Bronchial epithelial cell (primary cell): ENCODE measurements at regions not wholly inside any gene's neighbourhood (a gene's known extent, or its start where the extent isn't known, plus 50 kb on each side); places are given as distances from the start of the nearest gene placed in this dataset.

Source experiments
- DNase-seq: peaks from one replicate; pipeline ENCODE4 v3.0.0-alpha.2; 2010; ENCODE audit warnings: low read depth
- FAIRE-seq: peaks from 2 replicates; lab custom pipeline; 2011; peaks lifted over from hg19 to GRCh38; lab: Jason Lieb, UNC
- H3K27me3 ChIP-seq: 2 replicates; pipeline ENCODE4 v1.5.1; 2011; ENCODE audit warnings: low read length; ENCODE audit not compliant: control insufficient read depth, insufficient read depth
- H3K36me3 ChIP-seq: 2 replicates; pipeline ENCODE4 v1.5.1; 2011; ENCODE audit warnings: low read length; ENCODE audit not compliant: control insufficient read depth, insufficient read depth
- H3K4me3 ChIP-seq: 2 replicates; pipeline ENCODE4 v1.5.1; 2011; ENCODE audit warnings: mild to moderate bottlenecking, low read depth, low read length, control low read depth
- TF ChIP-seq, protein P1 (sequence below): IDR thresholded peaks from 2 replicates; pipeline ENCODE4 v1.5.1; 2011; ENCODE audit warnings: mild to moderate bottlenecking, moderate library complexity, low read length, control low read depth, inconsistent platforms; ENCODE audit not compliant: insufficient read depth, severe bottlenecking

DNA sequence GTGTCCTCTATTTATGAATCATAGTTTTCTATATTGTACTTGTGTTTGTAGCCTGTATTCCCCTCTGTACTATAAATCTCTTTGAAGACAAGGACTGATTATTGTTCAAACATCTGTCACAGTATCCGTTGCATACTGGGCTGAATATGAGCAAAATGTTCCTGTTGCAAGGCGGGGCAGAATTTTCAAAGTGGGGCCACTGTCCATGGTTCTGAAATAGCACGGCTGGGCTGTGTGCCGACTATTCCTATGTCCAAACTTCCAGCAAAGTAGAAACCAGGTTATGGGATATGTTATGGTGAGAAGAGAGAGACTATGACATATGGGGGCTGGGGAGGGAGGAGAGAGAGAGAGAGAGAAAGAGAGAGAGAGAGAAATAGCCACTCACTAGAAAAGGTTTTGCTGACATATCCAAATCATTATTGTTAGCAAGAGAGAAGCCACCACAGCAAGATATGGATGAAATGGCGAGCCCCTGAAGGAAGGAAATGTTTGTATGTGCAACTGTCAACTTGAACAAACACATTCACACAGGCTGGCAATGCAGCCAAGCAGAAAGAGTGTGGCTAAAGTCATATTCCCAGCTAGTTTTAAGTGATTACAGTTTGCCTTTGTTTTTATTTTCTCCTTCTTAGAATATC, 107.0 kb upstream of the GPR12 start:
- Histone ChIP-seq H3K4me3 (no peak overlapping the region), H3K36me3 (no peaks in the 10 kb centered on the region), H3K27me3 (no peaks in the 10 kb centered on the region)
- no peak for FAIRE-seq
- DNase-seq = peak; percentile 8
- TF ChIP-seq, protein P1, sequence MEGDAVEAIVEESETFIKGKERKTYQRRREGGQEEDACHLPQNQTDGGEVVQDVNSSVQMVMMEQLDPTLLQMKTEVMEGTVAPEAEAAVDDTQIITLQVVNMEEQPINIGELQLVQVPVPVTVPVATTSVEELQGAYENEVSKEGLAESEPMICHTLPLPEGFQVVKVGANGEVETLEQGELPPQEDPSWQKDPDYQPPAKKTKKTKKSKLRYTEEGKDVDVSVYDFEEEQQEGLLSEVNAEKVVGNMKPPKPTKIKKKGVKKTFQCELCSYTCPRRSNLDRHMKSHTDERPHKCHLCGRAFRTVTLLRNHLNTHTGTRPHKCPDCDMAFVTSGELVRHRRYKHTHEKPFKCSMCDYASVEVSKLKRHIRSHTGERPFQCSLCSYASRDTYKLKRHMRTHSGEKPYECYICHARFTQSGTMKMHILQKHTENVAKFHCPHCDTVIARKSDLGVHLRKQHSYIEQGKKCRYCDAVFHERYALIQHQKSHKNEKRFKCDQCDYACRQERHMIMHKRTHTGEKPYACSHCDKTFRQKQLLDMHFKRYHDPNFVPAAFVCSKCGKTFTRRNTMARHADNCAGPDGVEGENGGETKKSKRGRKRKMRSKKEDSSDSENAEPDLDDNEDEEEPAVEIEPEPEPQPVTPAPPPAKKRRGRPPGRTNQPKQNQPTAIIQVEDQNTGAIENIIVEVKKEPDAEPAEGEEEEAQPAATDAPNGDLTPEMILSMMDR = no peak

DNA sequence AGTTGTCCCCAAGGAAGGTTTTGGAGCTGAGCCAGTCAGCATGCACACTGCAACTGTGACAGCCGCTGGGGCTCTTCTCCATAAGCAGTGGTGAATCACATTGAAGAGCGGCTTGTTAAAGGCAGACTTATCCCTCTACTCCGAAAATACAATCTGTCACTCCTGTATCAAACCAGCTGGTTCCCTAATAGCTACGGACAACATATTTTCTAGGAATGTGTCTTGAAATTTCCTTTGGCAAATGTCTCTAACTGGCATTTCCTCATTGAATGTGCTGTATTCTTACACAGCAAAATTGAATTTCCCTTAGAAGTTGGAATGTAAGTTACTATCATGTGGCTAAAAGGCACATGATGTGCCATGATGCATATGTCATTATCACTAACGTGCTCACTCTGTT, 104.0 kb upstream of the GPR12 start:
- Histone ChIP-seq H3K27me3 (no peaks in the 10 kb centered on the region), H3K4me3 (no peak overlapping the region), H3K36me3 (no peaks in the 10 kb centered on the region)
- FAIRE-seq = no peak
- TF ChIP-seq, protein P1 = no peak
- DNase-seq = no peak

DNA sequence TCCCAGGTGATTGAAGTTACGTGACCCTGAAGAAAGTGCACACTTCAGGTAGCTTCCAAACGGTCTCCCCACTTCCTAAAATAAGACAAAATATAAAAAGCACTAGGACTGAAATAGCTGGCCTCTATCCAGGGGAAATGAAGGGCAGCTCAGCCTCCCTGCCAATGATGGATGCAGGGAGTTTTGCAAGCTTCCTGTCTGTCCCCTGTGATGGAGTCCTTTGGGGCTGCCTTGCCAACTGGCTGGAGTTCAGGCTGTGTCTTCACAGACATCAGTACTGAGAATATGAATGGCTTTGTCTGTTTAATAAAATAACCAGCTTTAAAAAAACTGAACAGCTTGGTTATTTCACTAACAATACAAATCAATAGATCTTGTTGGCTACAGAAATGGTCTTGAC, 101.4 kb upstream of the GPR12 start:
- FAIRE-seq = no peak
- no peaks in the 10 kb centered on the region for H3K36me3 ChIP-seq
- H3K27me3 ChIP-seq = no peaks in the 10 kb centered on the region
- H3K4me3 ChIP-seq = no peak overlapping the region
- TF ChIP-seq, protein P1 = no peak
- no peak for DNase-seq

DNA sequence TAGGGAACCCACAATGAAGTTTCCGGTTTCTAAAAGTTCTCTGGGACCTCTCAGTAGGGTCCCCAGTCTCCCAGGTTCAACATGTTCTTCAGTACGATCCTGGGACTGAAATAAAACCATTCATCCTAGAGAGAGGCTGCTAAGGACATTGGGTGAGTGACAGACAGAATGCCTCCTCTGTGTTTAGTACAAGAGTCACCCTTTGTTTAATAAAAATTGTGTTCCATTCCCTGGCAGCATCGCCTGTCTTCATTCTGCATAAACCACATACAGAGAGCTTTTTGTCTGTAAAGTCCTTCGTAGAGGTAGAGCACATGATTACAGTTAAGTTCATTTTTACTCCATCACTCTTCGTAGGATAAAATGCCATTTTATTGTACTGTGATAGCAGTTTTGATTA, 95.3 kb upstream of the GPR12 start:
- Histone ChIP-seq H3K36me3 (no peaks in the 10 kb centered on the region), H3K27me3 (no peaks in the 10 kb centered on the region), H3K4me3 (no peak overlapping the region)
- DNase-seq = no peak
- TF ChIP-seq, protein P1 = no peak
- no peak for FAIRE-seq

DNA sequence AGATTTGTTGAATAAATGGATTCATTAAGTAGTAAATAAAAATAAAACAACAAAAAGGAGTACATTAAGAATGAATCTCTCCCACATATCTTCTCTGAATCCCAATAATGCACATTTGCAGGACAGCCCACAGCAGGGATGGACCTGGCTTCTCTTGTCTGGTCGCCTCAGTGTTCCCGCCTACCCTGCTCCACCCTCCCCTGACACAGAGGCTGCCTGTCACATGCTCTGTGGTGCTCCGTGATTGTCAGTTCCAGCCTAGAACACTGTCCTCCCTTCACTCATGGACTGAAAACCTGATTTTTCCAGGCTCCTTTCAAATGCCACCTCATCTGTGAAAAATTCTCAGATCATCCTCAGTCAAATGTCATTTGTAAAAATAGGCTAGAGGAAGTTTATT, 94.5 kb upstream of the GPR12 start:
- TF ChIP-seq, protein P1 = no peak
- Histone ChIP-seq H3K4me3 (no peak overlapping the region), H3K27me3 (no peaks in the 10 kb centered on the region), H3K36me3 (no peaks in the 10 kb centered on the region)
- DNase-seq (no peak), FAIRE-seq (no peak)

DNA sequence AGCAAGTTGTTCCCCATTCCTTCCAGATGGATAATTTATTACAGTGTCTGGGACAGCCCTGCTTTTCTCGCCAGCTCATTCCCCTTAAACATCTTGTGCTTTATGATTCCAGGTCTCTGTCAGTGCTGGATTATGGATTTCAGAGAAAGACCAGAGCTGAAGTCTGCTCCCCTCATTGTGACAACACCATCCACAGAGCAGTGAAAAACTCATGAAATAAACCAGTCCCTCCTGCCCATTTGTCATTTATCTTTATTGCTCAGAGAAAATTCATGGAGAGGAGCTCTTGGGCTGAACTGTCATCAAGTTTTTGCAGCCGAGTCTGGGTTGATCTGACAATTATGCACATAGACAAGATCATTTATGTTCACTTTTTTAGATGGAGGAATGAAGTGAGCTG, 92.7 kb upstream of the GPR12 start:
- DNase-seq (no peak), FAIRE-seq (no peak)
- Histone ChIP-seq H3K36me3 (no peaks in the 10 kb centered on the region), H3K27me3 (no peaks in the 10 kb centered on the region), H3K4me3 (no peak overlapping the region)
- TF ChIP-seq, protein P1 = no peak
